ENCODE measurements at regions not wholly inside any gene's neighbourhood (a gene's known extent, or its start where the extent isn't known, plus 50 kb on each side); places are given as distances from the start of the nearest gene placed in this dataset.

GRCh38 chr11:64457416-64458010 is 98.2 kb upstream of the SLC22A11 start:
- DNase-seq = no peak

GRCh38 chr11:64458997-64459396 is 96.7 kb upstream of the SLC22A11 start:
- no peak for DNase-seq

DNA sequence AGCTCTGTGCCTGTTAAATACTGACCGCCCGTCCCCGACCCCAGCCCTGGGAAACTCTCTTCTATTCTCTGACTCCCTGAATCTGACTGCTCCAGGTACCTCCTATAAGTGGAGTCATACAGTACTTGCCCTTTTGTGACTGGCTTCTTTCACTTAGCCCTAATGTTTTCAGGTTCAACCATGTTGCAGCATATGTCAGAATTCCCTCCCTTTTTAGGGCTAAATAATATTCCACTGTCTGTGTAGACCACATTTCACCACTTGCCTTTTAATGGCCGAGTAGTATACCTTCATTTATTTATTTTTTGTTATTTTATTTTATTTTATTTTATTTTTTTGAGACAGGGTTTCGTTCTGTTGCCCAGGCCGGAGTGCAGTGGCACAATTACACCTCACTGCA is 96.1 kb upstream of the SLC22A11 start:
- no peak for DNase-seq

DNA sequence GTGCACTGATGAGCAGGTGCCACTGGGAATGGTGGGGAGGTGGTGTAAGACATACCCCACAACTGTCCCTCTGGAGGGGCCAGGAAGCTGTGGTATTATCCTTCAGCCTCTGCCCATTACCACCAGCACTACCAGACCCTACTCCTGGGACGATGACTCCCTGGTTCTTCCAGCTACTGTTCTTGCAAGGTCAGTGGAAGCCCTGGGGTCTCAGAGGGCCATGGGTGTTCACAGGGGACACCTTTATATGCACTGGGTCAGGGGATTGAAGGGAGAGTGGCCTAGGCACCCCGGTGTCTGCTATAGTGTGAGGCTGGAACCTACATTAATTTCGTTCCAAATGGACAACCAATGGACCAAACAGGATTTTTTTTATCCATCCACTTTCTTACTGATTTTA is 94.7 kb upstream of the SLC22A11 start:
- DNase-seq = no peak

DNA sequence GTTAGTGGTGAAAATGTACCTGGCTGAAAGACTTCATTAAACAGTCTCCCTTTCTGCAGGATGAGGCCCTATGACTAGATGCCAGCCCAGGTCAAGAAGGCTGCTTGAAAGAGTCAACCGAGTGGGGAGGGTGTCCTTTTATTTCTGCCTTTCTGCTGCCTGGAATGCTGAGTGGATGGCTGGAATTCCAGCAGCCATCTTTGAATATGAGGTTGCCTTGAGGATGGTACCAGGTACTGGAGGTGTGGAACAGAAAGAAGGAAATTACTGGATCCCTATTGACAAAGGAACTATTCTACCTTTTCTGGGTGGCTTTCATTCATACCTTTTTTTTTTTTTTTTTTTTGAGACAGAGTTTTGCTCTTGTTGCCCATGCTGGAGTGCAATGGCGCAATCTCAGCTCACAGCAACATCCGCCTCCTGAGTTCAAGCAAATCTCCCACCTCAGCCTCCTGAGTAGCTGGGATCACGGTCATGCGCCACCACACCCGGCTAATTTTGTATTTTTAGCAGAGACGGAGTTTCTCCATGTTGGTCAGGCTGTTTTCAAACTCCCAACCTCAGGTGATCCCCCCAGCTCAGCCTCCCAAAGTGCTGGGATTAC is 89.5 kb upstream of the SLC22A11 start:
- DNase-seq = no peak

- DNase-seq = no peak
These were observed 86.5 kb upstream of the SLC22A11 start for GRCh38 chr11:64469288-64469687.

- DNase-seq = no peak
These were observed 82.9 kb upstream of the SLC22A11 start for GRCh38 chr11:64472593-64473455.

- no peak for DNase-seq
These were observed 81.1 kb upstream of the SLC22A11 start for GRCh38 chr11:64474680-64475079.

DNA sequence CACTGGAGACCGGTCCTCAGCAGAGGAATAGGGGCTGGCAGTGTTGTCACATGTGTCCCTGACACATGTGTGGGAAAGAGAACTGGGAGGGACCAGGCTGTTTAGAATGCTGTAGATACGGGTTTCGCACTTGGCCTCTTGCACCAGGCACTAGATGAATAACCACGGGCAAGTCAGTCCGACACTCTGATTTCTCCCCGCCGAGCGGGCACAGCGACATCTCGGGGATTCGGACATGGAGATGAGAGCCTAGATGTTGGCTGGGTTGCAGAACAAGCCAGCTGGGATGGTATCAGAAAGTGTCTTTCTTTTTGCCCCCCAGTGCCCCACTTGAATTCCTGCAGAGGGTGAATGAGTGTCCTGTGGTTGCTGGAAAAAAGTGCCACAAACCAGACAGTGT is 80.6 kb upstream of the SLC22A11 start:
- no peak for DNase-seq

DNA sequence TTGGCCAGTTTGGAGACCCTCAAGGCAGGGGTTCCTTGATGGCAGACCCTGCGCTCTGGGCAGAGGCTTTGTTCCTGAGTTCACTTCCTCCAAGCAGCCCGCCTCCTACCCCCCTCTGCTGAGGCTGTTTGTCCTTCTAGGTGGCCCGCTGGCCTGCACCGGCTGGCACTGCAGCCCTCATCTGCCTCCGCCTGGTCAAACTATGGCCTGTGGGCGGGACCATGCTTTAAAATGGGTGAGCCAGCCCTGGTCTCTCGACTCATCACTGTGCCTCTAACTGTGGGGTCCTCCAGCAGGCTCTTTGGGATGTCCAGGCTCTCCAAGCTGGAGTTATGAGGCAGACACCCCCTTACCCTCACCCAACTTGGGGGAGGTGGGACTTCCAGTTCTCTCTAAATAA is 78.9 kb upstream of the SLC22A11 start:
- no peak for DNase-seq

- DNase-seq = no peak
These were observed 78.1 kb upstream of the SLC22A11 start for GRCh38 chr11:64477675-64478074.

- DNase-seq = no peak
These were observed 73.2 kb upstream of the SLC22A11 start for GRCh38 chr11:64482588-64482987.

DNA sequence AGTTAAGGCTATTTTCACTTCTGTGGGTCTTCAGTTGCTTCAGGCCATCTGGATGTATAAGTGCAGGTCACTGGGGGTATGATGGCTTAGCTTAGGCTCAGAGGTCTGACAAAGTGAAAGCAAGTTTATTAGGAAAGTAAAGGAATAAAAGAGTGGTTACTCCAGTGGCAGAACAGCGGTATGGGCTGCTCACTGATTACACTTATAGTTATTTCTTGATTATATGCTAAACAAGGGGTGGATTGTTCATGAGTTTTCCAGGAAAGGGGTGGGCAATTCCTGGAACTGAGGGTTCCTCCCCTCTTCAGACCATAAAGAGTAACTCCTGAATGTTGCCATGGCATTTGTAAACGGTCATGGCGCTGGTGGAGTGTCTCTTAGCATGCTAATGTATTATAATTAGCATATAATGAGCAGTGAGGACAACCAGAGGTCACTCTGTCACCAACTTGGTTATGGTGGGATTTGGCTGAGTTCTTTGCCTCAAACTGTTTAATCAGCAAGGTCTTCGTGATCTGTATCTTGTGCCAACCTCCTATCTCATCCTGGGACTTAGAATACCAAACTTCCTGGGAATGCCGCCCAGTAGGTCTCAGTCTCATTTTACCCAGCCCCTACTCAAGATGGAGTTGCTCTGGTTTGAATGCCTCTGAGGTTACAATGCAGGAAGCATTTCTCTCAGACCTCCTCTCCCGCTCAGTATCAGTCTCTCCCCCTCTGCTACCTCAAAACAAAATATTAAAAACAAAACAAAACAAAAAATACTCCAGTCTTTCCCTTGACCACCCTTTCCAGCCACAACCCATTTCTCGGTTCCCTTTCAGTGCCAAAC is 71.3 kb upstream of the SLC22A11 start:
- DNase-seq = no peak

GRCh38 chr11:64485074-64485473 is 70.7 kb upstream of the SLC22A11 start:
- DNase-seq = no peak

DNA sequence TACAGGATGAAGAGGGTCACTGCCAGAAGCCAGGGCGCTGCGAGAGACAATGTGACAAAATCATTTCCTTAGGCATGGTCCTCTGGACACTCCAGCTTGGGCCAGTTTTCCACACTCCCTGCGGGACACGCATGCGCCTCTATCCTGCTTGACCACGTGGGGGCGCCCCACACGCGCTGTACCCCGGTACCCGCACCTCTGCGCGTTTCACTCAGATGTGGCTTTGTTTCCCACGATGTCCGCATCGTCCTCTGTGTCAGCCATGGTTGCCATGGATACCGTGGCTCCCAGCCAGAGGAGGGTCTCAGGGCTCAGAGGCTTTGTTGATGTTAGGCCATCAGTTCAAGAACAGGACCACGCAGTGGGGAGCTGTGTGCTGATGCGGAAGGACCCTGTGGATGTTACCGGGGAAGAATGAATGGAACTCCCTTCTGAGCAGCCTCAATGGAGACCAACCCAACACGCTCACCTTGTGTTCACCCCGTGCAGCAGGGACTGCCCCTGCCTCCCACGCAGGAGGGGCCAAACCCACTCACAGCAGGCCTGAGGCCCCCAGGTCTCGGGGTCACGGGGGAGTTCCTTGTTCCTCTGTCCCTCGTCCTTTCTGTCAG is 65.8 kb upstream of the SLC22A11 start:
- DNase-seq = peak; percentile 35

- DNase-seq = no peak
These were observed 65.1 kb upstream of the SLC22A11 start for GRCh38 chr11:64490562-64491216.

DNA sequence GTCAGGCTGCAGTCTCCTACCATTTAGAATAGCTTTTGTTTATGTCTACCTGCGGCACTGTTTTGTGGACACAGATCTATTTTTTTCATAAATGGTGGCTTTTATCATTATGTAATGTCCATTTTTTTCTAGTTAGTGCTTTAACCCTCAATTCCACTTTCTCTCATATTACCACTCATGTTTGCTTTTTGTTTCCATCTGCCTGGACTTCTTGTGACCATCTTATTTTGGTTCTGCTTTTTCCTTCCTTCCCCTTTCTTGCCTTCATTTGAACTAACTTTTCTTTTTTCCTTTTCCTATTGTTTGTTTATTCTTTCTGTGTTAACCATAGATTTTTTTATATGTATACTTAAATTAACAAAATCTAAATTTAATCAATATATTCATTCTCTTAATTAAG is 63.2 kb upstream of the SLC22A11 start:
- no peak for DNase-seq

DNA sequence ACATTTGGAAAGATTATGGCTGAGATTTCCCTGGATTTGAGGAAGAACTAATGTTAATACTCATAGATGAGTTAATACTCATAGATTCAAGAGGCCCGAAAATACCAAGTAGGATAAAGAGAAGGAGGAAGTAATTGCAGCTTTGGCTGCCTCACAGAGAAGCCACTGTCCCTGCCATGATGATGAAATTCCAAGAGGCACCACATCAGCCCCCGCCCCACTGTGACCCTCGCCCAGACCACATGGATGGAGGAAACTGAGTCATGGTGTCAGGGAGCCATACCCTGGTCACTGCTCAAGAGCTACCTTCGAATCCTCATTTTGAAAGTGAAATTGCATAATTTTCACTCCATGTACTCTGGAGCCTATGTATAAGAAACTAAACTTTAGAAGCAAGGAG is 57.6 kb upstream of the SLC22A11 start:
- no peak for DNase-seq

GRCh38 chr11:64499261-64500004 is 56.3 kb upstream of the SLC22A11 start:
- DNase-seq = no peak

- DNase-seq = no peak
These were observed 55.3 kb upstream of the SLC22A11 start for GRCh38 chr11:64500176-64501013.

All from activated CD4-positive, alpha-beta T cell treated with anti-CD3 and anti-CD28 coated beads, Interleukin-2, amount 50 U/mL, for 1 hour (primary cell).